ENCODE measurements at regions not wholly inside any gene's neighbourhood (a gene's known extent, or its start where the extent isn't known, plus 50 kb on each side); places are given as distances from the start of the nearest gene placed in this dataset.

GRCh38 chr20:7490288-7490687 is 450.0 kb downstream of the HAO1 start:
- no peak overlapping the region for H3K27ac Mint-ChIP-seq
- DNase-seq = no peak
- peaks cover 58% of the 10 kb centered on the region for H3K9me3 Mint-ChIP-seq
- H3K27me3 Mint-ChIP-seq (ENCODE audit: insufficient read depth) = no peaks in the 10 kb centered on the region
- H3K36me3 Mint-ChIP-seq (ENCODE audit: low read depth) = no peaks in the 10 kb centered on the region
- H3K4me1 Mint-ChIP-seq (ENCODE audit: low read depth) = no peaks in the 10 kb centered on the region
- no peak overlapping the region for H3K4me3 Mint-ChIP-seq
- no peak for TF ChIP-seq CTCF (IDR thresholded peaks at IDR 0.05)

DNA sequence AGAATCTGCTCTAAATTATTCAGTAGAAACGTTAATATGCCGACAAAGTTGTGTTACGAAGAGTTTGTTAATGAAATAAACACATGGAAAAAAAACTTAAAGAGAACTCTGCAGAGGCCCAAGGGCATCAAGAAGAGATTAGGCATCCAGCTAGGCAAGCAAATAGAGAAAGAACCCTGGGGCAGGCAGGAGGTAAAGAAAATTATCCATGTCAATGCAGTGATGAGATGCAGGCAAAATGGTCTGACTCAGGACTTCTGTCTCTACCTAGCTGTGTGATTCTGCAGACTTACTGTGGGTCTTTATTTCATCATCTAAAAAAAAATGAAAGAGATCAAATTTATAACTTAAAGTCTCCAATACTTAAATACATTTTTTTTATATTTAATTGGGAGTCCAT is 448.0 kb downstream of the HAO1 start:
- H3K9me3 Mint-ChIP-seq = peaks cover 46% of the 10 kb centered on the region
- H3K4me3 Mint-ChIP-seq = no peak overlapping the region
- H3K27ac Mint-ChIP-seq = no peak overlapping the region
- no peaks in the 10 kb centered on the region for H3K27me3 Mint-ChIP-seq (ENCODE audit: insufficient read depth)
- H3K36me3 Mint-ChIP-seq (ENCODE audit: low read depth) = no peaks in the 10 kb centered on the region
- no peaks in the 10 kb centered on the region for H3K4me1 Mint-ChIP-seq (ENCODE audit: low read depth)
- TF ChIP-seq CTCF (IDR thresholded peaks at IDR 0.05) = no peak
- DNase-seq = no peak

GRCh38 chr20:7493311-7493710 is 446.9 kb downstream of the HAO1 start:
- Mint-ChIP-seq H3K36me3 (ENCODE audit: low read depth) (no peaks in the 10 kb centered on the region), H3K4me3 (no peak overlapping the region), H3K9me3 (peaks cover 39% of the 10 kb centered on the region), H3K4me1 (ENCODE audit: low read depth) (no peaks in the 10 kb centered on the region), H3K27me3 (ENCODE audit: insufficient read depth) (no peaks in the 10 kb centered on the region), H3K27ac (no peak overlapping the region)
- no peak for DNase-seq
- no peak for TF ChIP-seq CTCF (IDR thresholded peaks at IDR 0.05)

DNA sequence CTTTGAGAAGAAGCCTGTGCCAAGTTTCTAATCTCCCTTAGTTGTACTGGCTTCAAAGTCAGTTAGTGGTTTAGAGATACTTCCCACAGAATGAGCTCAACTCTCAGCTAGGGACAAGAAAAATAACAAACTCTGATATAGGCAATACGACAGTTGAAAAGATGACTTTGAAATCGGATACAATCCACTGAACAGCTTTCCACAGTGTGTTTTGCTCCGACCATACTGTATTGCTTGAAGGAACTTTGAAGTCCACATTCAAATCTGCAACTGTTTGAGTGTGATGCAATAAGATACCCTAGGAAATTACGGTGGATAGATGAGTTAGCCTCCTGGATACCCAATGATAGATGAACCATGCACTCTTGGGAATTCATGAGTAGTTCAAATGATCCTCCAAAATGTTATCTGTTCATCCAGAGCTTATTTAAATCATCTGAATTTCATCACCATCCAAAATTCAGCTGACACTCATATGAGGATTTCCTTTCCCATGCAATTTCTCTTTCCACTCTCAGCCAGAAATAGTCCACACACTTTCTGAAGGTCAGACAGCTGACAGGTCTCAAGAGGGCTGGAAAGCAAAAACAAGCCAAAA is 443.8 kb downstream of the HAO1 start:
- Mint-ChIP-seq H3K27ac (no peak overlapping the region), H3K27me3 (ENCODE audit: insufficient read depth) (no peaks in the 10 kb centered on the region), H3K36me3 (ENCODE audit: low read depth) (no peaks in the 10 kb centered on the region), H3K4me3 (no peak overlapping the region), H3K9me3 (peaks cover 32% of the 10 kb centered on the region), H3K4me1 (ENCODE audit: low read depth) (no peaks in the 10 kb centered on the region)
- no peak for TF ChIP-seq CTCF (IDR thresholded peaks at IDR 0.05)
- no peak for DNase-seq

DNA sequence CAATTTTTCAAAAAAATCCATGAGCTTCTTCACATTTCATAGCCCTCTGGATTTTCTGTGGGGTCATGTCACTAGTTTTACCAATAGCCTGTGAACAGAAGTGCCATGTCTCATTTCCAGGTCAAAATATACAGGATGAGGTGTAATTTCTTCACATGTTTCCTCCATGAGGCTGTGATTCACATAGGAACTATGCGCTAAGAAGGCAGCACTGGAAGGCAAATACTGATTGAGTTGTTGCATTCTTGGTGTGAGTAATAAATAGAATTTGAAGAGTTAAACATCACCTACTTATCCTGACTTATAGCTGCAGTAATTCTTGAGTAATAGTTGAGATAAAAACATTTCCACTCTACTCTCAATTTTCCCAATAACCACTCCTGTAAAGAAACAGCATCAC is 442.3 kb downstream of the HAO1 start:
- Mint-ChIP-seq H3K36me3 (ENCODE audit: low read depth) (no peaks in the 10 kb centered on the region), H3K4me1 (ENCODE audit: low read depth) (no peaks in the 10 kb centered on the region), H3K27ac (no peak overlapping the region), H3K27me3 (ENCODE audit: insufficient read depth) (no peaks in the 10 kb centered on the region), H3K9me3 (peaks cover 24% of the 10 kb centered on the region), H3K4me3 (no peak overlapping the region)
- no peak for DNase-seq
- TF ChIP-seq CTCF (IDR thresholded peaks at IDR 0.05) = no peak

DNA sequence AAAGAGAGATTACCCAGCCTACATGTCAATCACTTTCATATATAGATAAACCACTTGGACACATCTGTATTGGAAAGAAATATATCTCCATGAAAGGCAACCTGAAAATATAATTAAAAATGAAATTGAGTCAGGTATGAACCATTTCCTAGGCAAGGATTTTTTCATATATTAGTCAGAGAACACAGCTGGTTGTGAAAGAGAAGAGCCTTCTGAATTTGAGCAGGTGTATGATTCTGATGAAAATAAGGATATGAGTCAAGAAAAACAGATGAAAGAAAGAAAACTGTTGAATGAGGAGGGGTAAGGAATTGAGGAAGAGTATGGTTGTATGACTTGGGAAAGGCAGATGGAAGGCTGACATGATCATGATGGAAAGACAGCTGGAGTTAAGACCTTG is 441.1 kb downstream of the HAO1 start:
- DNase-seq = no peak
- Mint-ChIP-seq H3K27me3 (ENCODE audit: insufficient read depth) (no peaks in the 10 kb centered on the region), H3K4me1 (ENCODE audit: low read depth) (no peaks in the 10 kb centered on the region), H3K9me3 (peaks cover 12% of the 10 kb centered on the region), H3K27ac (no peak overlapping the region), H3K4me3 (no peak overlapping the region), H3K36me3 (ENCODE audit: low read depth) (no peaks in the 10 kb centered on the region)
- TF ChIP-seq CTCF (IDR thresholded peaks at IDR 0.05) = no peak

Data from HFFc6 (cell line).